C4-2B (cell line): ENCODE measurements at regions not wholly inside any gene's neighbourhood (a gene's known extent, or its start where the extent isn't known, plus 50 kb on each side); places are given as distances from the start of the nearest gene placed in this dataset.

Experiments used
- CTCF ChIP-seq: fragments of 450-650 bp; conservative IDR thresholded peaks from 2 replicates; pipeline ENCODE4 v1.5.1; 2017; ENCODE audit warnings: mild to moderate bottlenecking
- ZFX ChIP-seq: fragments of 450-650 bp; IDR thresholded peaks from 2 replicates; pipeline ENCODE4 v1.6.1; 2017

GRCh38 chr9:106324053-106324585, 538.8 kb upstream of the ZNF462 start:
- TF ChIP-seq CTCF, result no peak
- no peak for TF ChIP-seq ZFX
